GM12874 (cell line): ENCODE measurements at regions not wholly inside any gene's neighbourhood (a gene's known extent, or its start where the extent isn't known, plus 50 kb on each side); places are given as distances from the start of the nearest gene placed in this dataset.

Source experiments
- CTCF ChIP-seq: IDR thresholded peaks from 2 replicates; pipeline ENCODE4 v1.5.1; 2011; ENCODE audit warnings: low read depth, mild to moderate bottlenecking, control low read depth, low read length, moderate library complexity; ENCODE audit not compliant: insufficient read depth

- TF ChIP-seq CTCF: no peak
Observed at GRCh38 chr18:78696698-78697435, 282.8 kb upstream of the SALL3 start.

GRCh38 chr18:78697446-78697845, 282.2 kb upstream of the SALL3 start:
- no peak for TF ChIP-seq CTCF

- TF ChIP-seq CTCF: no peak
Observed at GRCh38 chr18:78698914-78699313, 280.7 kb upstream of the SALL3 start.

DNA sequence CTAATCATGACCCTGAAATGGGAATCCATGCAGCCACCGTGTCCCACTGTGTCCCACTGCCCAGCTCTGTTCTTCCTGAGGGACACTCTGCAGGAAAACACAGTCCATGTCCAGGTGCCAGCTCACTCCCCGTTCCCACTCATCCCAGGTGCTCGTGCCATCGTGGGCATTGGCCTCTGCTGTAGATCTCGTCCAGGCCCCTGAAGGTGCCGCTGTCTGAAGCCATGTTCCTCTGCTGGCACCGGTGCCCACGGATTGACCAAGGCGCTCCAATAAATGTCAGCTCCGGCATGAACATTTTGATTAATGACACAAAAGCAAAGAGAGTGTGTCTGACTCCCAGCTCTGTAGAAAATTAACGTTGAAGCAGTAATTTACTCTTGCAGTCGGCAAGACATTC, 280.1 kb upstream of the SALL3 start:
- TF ChIP-seq CTCF: no peak

DNA sequence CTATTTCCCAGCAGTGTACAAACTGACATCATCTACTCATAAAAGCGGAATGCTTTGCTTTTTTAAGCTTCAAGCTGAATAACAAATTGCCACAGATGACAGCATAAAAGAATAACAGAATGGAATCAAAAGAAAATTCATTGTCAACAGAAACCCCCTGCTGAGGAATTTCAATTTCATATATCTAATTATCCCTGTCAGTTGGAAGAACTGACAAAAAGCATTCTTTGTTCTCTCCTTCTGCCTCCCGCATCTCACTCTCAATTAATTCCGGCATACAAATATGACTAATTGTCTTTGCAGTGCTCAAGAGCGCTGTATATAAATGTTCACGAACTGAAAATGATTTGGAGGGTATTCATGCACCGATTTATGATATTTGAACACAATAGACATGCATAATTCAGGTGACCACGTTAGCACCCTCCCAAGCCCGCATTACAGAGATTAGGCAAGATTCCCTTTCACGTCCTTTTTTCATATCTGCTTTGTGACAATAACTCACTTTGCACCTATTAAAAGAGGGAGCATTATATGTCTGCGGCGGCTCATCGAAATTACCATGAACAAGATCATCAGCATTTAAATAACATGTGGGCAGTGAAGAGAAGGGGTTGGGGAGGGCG, 277.7 kb upstream of the SALL3 start:
- TF ChIP-seq CTCF: no peak

GRCh38 chr18:78703291-78703690, 276.3 kb upstream of the SALL3 start:
- no peak for TF ChIP-seq CTCF

DNA sequence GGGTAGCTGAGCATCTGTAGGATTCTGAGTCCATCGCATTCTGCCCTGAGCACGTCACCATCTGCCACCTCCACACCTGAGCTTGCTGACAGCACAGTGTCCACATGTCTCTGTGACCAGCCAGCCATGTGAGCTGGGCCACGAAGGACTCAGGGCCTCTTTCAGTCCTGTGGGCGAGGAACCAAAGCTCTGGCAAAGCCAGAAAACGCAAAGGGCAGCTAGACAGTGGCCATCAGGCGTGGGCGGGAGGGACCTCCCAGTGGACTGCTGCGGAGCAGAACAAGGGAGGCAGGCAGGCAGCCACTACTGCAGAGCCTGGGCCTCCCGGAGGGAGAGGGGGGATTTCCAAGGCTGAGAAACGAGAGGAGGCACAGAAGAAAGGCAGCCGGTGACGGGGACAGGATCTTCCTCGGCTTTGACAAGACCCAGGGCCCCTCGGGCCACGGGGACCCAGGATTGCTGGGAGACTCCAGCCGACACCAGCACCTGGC, 274.6 kb upstream of the SALL3 start:
- TF ChIP-seq CTCF: no peak
